ENCODE measurements at regions not wholly inside any gene's neighbourhood (a gene's known extent, or its start where the extent isn't known, plus 50 kb on each side); places are given as distances from the start of the nearest gene placed in this dataset.

GRCh38 chr10:9505546-9505945 is 1451.1 kb downstream of the GATA3 start:
- H3K27ac Mint-ChIP-seq = no peak overlapping the region

DNA sequence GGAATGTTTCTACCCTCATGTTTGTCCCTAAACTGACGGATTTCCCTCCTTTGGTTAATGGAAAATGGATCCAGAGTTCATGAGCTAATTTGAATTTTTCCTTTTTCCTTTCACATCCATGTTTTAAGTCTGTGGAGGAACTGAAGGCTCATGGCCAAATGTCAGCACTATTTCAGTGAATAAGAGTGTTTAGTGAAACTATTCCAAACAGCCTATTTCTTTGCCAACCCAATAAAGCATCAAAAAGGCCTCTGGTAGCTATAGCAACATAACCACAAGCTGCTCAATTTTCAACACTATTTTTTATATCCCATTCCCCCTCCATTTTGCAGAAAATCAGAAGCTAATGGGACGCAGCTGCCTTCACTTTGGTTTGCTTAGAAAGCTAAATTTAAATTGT is 1454.1 kb downstream of the GATA3 start:
- DNase-seq (no peak), ATAC-seq (replicated peaks in 1 of 2) (no peak)
- no peaks in the 10 kb centered on the region for H3K4me1 Mint-ChIP-seq (ENCODE audit: low read depth)
- no peak overlapping the region for H3K27ac Mint-ChIP-seq
- H3K27me3 Mint-ChIP-seq (ENCODE audit: low read depth) = peaks cover 10% of the 10 kb centered on the region
- H3K36me3 Mint-ChIP-seq (ENCODE audit: insufficient read depth in 2 of 2) = no peaks in the 10 kb centered on the region
- peaks cover 0 to 4% of the 10 kb centered on the region in 2 donors for H3K9me3 Mint-ChIP-seq
- H3K4me3 Mint-ChIP-seq = no peak overlapping the region

More at GRCh38 chr10:9505546-9505945, 1451.1 kb downstream of the GATA3 start:
- Mint-ChIP-seq H3K4me1 (ENCODE audit: low read depth) (no peaks in the 10 kb centered on the region), H3K9me3 (peaks cover 0 to 4% of the 10 kb centered on the region in 2 donors), H3K36me3 (ENCODE audit: insufficient read depth in 2 of 2) (no peaks in the 10 kb centered on the region), H3K27me3 (ENCODE audit: low read depth) (peaks cover 10% of the 10 kb centered on the region), H3K4me3 (no peak overlapping the region)
- ATAC-seq (replicated peaks in 1 of 2) (no peak), DNase-seq (no peak)

DNA sequence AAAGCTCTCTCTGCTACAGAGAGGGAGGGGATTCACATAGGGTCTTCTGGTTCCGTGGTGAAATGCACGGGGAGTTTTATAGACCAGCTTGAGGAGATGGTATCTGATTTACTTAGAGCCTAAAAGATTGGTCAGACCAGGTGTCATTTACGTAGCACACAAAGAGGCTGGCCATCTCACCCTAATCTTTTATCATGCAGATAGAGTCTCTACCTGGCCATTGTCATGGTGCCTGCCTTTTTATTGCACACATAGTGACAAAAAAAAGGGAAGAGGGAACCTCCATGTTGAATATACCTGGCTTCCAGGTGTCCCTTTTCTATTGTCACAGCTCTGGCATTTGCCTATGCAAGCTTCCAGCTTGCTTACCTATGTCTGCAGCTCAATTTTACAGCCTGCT is 1456.1 kb downstream of the GATA3 start:
- H3K9me3 Mint-ChIP-seq = peaks cover 0 to 4% of the 10 kb centered on the region in 2 donors
- H3K4me3 Mint-ChIP-seq = no peak overlapping the region
- ATAC-seq (replicated peaks in 1 of 2) (no peak), DNase-seq (no peak)
- H3K27ac Mint-ChIP-seq = no peak overlapping the region
- no peaks in the 10 kb centered on the region for H3K4me1 Mint-ChIP-seq (ENCODE audit: low read depth)
- H3K36me3 Mint-ChIP-seq (ENCODE audit: insufficient read depth in 2 of 2) = no peaks in the 10 kb centered on the region
- H3K27me3 Mint-ChIP-seq (ENCODE audit: low read depth) = peaks cover 10% of the 10 kb centered on the region

- no peaks in the 10 kb centered on the region for H3K27me3 Mint-ChIP-seq (ENCODE audit: low read depth)
- DNase-seq (no peak), ATAC-seq (replicated peaks in 1 of 2) (no peak)
- H3K9me3 Mint-ChIP-seq = no peaks in the 10 kb centered on the region
- H3K27ac Mint-ChIP-seq = no peak overlapping the region
- no peaks in the 10 kb centered on the region for H3K4me1 Mint-ChIP-seq (ENCODE audit: low read depth)
- H3K4me3 Mint-ChIP-seq = no peak overlapping the region
- H3K36me3 Mint-ChIP-seq (ENCODE audit: insufficient read depth in 2 of 2) = no peaks in the 10 kb centered on the region
Measured at GRCh38 chr10:9515922-9516321, 1461.4 kb downstream of the GATA3 start.

DNA sequence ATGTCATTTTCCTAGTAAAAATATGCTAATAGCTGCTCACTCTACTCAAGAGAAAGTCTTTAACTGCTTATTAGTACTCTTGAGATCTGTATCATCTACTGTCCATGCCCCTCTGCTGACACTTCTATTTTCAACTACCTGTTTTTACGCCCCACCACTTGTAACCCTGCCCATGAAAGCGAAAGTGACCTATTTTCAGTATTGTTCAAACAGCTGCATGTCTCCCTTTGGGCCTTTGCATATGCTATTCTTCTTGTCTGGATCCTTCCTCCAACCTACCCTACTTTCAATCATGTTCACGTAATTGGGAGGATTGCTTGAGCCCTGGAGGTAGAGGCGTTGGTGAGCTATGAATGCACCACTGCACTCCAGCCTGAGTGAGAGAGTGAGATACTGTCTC is 1481.3 kb downstream of the GATA3 start:
- ATAC-seq (replicated peaks in 1 of 2) = no peak
- H3K9me3 Mint-ChIP-seq = peaks cover 0 to 2% of the 10 kb centered on the region in 2 donors
- no peaks in the 10 kb centered on the region for H3K36me3 Mint-ChIP-seq (ENCODE audit: insufficient read depth in 2 of 2)
- no peak overlapping the region for H3K4me3 Mint-ChIP-seq
- H3K27ac Mint-ChIP-seq = no peak overlapping the region
- H3K27me3 Mint-ChIP-seq (ENCODE audit: low read depth) = no peaks in the 10 kb centered on the region
- DNase-seq = no peak
- H3K4me1 Mint-ChIP-seq (ENCODE audit: low read depth) = no peaks in the 10 kb centered on the region

GRCh38 chr10:9545073-9545472 is 1472.6 kb upstream of the CELF2 start:
- Mint-ChIP-seq H3K4me3 (no peak overlapping the region), H3K27me3 (ENCODE audit: low read depth) (peaks cover 7% of the 10 kb centered on the region)
- no peak for ATAC-seq (replicated peaks in 1 of 2)

GRCh38 chr10:9547936-9548904 is 1469.5 kb upstream of the CELF2 start:
- ATAC-seq (replicated peaks in 1 of 2) (no peak), DNase-seq (no peak)
- peaks cover 2 to 6% of the 10 kb centered on the region in 2 donors for H3K9me3 Mint-ChIP-seq
- H3K4me1 Mint-ChIP-seq (ENCODE audit: low read depth) = no peaks in the 10 kb centered on the region
- peaks cover 7% of the 10 kb centered on the region for H3K27me3 Mint-ChIP-seq (ENCODE audit: low read depth)
- H3K27ac Mint-ChIP-seq = no peak overlapping the region
- H3K36me3 Mint-ChIP-seq (ENCODE audit: insufficient read depth in 2 of 2) = no peaks in the 10 kb centered on the region
- H3K4me3 Mint-ChIP-seq = no peak overlapping the region

More at GRCh38 chr10:9545073-9545472, 1472.6 kb upstream of the CELF2 start:
- Mint-ChIP-seq H3K27ac (no peak overlapping the region), H3K9me3 (no peaks in the 10 kb centered on the region), H3K4me1 (ENCODE audit: low read depth) (no peaks in the 10 kb centered on the region), H3K36me3 (ENCODE audit: insufficient read depth in 2 of 2) (no peaks in the 10 kb centered on the region)
- no peak for DNase-seq

- DNase-seq (no peak), ATAC-seq (replicated peaks in 1 of 2) (no peak)
- Mint-ChIP-seq H3K27ac (no peak overlapping the region), H3K9me3 (peaks cover 2 to 6% of the 10 kb centered on the region in 2 donors), H3K4me1 (ENCODE audit: low read depth) (no peaks in the 10 kb centered on the region), H3K27me3 (ENCODE audit: low read depth) (peaks cover 7% of the 10 kb centered on the region), H3K4me3 (no peak overlapping the region), H3K36me3 (ENCODE audit: insufficient read depth in 2 of 2) (no peaks in the 10 kb centered on the region)
Measured at GRCh38 chr10:9550810-9551209, 1466.9 kb upstream of the CELF2 start.

DNA sequence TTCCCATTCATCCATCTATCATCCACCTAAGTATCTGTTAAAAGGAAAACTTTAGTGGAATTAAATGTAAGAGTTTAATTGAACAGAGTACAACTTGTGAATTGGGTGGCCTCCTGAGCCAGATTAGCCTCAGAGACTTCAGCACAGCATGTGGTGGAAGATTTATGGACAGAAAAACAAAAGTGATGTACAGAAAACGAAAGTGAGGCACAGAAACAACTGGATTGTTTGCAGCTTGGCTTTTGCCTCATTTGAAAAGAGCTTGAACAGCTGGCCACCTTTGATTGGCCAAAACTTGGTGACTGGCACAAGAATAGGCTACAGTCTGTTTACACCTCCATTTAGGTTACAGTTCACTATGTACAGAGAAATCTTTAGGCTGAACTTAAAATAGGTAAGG is 1463.4 kb upstream of the CELF2 start:
- H3K27me3 Mint-ChIP-seq (ENCODE audit: low read depth) = no peaks in the 10 kb centered on the region
- no peak overlapping the region for H3K4me3 Mint-ChIP-seq
- H3K9me3 Mint-ChIP-seq = peaks cover 2 to 6% of the 10 kb centered on the region in 2 donors
- ATAC-seq (replicated peaks in 1 of 2) (no peak), DNase-seq (no peak)
- H3K36me3 Mint-ChIP-seq (ENCODE audit: insufficient read depth in 2 of 2) = no peaks in the 10 kb centered on the region
- H3K4me1 Mint-ChIP-seq (ENCODE audit: low read depth) = no peaks in the 10 kb centered on the region
- no peak overlapping the region for H3K27ac Mint-ChIP-seq

DNA sequence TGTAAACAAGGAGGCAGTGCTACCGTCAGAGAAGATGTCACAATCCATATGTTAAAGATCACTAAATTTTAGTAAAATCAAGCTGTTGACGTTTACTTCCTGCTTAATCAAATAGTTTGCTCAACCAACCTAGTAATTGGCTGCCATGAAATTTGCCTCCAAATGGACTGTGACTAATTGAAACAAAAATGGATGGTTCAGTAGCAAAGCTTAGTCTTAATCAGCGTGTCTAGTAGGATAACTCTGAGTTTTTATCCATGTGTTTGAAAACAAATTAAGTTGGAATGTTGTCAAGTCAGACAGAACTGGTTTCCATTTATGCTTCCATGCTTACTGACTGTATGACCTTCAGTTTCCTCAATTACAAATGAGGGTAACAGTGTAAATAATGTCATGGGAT is 1456.7 kb upstream of the CELF2 start:
- Mint-ChIP-seq H3K36me3 (ENCODE audit: insufficient read depth in 2 of 2) (no peaks in the 10 kb centered on the region), H3K9me3 (no peaks in the 10 kb centered on the region), H3K27me3 (ENCODE audit: low read depth) (no peaks in the 10 kb centered on the region), H3K4me1 (ENCODE audit: low read depth) (no peaks in the 10 kb centered on the region), H3K27ac (no peak overlapping the region), H3K4me3 (no peak overlapping the region)
- ATAC-seq (replicated peaks in 1 of 2) (no peak), DNase-seq (no peak)

GRCh38 chr10:9561821-9562505 is 1455.7 kb upstream of the CELF2 start:
- Mint-ChIP-seq H3K27ac (no peak overlapping the region), H3K36me3 (ENCODE audit: insufficient read depth in 2 of 2) (no peaks in the 10 kb centered on the region), H3K9me3 (no peaks in the 10 kb centered on the region), H3K4me3 (no peak overlapping the region), H3K4me1 (ENCODE audit: low read depth) (no peaks in the 10 kb centered on the region), H3K27me3 (ENCODE audit: low read depth) (no peaks in the 10 kb centered on the region)
- no peak for DNase-seq
- no peak for ATAC-seq (replicated peaks in 1 of 2)

- ATAC-seq (replicated peaks in 1 of 2) = no peak
- Mint-ChIP-seq H3K9me3 (no peaks in the 10 kb centered on the region), H3K36me3 (ENCODE audit: insufficient read depth in 2 of 2) (no peaks in the 10 kb centered on the region), H3K4me1 (ENCODE audit: low read depth) (no peaks in the 10 kb centered on the region), H3K27me3 (ENCODE audit: low read depth) (no peaks in the 10 kb centered on the region), H3K27ac (no peak overlapping the region), H3K4me3 (no peak overlapping the region)
- no peak for DNase-seq
Measured at GRCh38 chr10:9577746-9578145, 1439.9 kb upstream of the CELF2 start.

DNA sequence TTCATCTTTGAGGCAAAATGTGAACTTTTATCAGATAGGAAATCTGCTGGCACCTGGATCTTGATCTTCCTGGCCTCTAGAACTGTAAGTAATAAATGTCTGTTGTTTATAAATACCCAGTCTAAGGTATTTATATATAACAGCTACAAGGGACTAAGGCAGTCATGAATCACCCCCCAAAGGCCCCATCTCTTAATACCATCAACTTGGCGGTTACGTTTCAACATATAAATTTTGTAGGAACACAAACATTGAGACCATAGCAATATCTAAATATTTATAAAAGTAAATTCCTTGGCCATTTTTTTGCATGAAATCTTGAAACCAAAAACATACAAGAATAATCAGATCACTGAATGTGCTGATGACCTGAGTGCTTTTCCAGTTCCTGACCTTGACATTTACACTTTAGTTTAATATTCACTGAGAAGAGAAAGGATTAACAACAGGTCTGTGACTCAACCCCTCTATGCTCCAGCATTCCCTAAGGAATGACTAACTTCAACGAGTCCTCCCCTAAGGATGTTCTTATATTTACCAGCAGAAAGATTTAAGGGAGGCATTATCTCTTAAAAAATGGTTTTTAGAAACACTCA is 1438.5 kb upstream of the CELF2 start:
- Mint-ChIP-seq H3K27me3 (ENCODE audit: low read depth) (no peaks in the 10 kb centered on the region), H3K4me1 (ENCODE audit: low read depth) (no peaks in the 10 kb centered on the region), H3K9me3 (no peaks in the 10 kb centered on the region)

More for the DNA sequence above, 1438.5 kb upstream of the CELF2 start:
- DNase-seq (no peak), ATAC-seq (replicated peaks in 1 of 2) (no peak)
- H3K4me3 Mint-ChIP-seq = no peak overlapping the region
- no peaks in the 10 kb centered on the region for H3K36me3 Mint-ChIP-seq (ENCODE audit: insufficient read depth in 2 of 2)
- H3K27ac Mint-ChIP-seq = no peak overlapping the region

Data from activated T-cell treated with anti-CD3 and anti-CD28 coated beads, Interleukin-2, amount 50 U/mL, for 72 hours (primary cell).